Astrocyte of the cerebellum (primary cell): ENCODE measurements at regions not wholly inside any gene's neighbourhood (a gene's known extent, or its start where the extent isn't known, plus 50 kb on each side); places are given as distances from the start of the nearest gene placed in this dataset.

Experiments
- DNase-seq: peaks from one replicate; pipeline ENCODE4 v3.0.0-alpha.2; 2011; ENCODE audit warnings: low read depth
- H3K4me3 ChIP-seq: 2 replicates; pipeline ENCODE4 v1.5.1; 2011; ENCODE audit warnings: mild to moderate bottlenecking, low read depth, low read length, moderate library complexity
- in situ Hi-C: cut with HindIII; loops from 2 replicates; pipeline ENCODE4 v1.10.0; 2017; ENCODE audit warnings: low sequenced_read_pairs
- TF ChIP-seq, protein P1 (sequence below): IDR thresholded peaks from 2 replicates; pipeline ENCODE4 v1.5.1; 2012; ENCODE audit warnings: low read length, low read depth, moderate library complexity, mild to moderate bottlenecking; ENCODE audit errors: missing control alignments

- H3K4me3 ChIP-seq: no peak overlapping the region
- in situ Hi-C loops: loop anchor here (25.0 kb wide), 1 partner anchor 380 kb away; no protein-coding TSS in a partner anchor
- TF ChIP-seq, protein P1, sequence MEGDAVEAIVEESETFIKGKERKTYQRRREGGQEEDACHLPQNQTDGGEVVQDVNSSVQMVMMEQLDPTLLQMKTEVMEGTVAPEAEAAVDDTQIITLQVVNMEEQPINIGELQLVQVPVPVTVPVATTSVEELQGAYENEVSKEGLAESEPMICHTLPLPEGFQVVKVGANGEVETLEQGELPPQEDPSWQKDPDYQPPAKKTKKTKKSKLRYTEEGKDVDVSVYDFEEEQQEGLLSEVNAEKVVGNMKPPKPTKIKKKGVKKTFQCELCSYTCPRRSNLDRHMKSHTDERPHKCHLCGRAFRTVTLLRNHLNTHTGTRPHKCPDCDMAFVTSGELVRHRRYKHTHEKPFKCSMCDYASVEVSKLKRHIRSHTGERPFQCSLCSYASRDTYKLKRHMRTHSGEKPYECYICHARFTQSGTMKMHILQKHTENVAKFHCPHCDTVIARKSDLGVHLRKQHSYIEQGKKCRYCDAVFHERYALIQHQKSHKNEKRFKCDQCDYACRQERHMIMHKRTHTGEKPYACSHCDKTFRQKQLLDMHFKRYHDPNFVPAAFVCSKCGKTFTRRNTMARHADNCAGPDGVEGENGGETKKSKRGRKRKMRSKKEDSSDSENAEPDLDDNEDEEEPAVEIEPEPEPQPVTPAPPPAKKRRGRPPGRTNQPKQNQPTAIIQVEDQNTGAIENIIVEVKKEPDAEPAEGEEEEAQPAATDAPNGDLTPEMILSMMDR: no peak
- DNase-seq: no peak
These were observed 99.1 kb upstream of the SLC6A11 start for GRCh38 chr3:10716964-10717363.

- no peak for DNase-seq
- H3K4me3 ChIP-seq: no peak overlapping the region
- in situ Hi-C loops: loop anchor here (25.0 kb wide), 1 partner anchor 380 kb away; no protein-coding TSS in a partner anchor
- TF ChIP-seq, protein P1: no peak
These were observed 98.3 kb upstream of the SLC6A11 start for GRCh38 chr3:10717756-10718155.

- in situ Hi-C loops: loop anchor here (5.0 to 25.0 kb wide), 2 partner anchors 46 to 384 kb away; no protein-coding TSS in a partner anchor
- H3K4me3 ChIP-seq: no peak overlapping the region
- TF ChIP-seq, protein P1: no peak
- DNase-seq: no peak
These were observed 94.9 kb upstream of the SLC6A11 start for GRCh38 chr3:10721101-10721500.

- no peak overlapping the region for H3K4me3 ChIP-seq
- DNase-seq: no peak
- TF ChIP-seq, protein P1: no peak
- in situ Hi-C loops: loop anchor here (5.0 to 25.0 kb wide), 2 partner anchors 44 to 386 kb away; no protein-coding TSS in a partner anchor
These were observed 93.1 kb upstream of the SLC6A11 start for GRCh38 chr3:10722911-10723310.

- no peak overlapping the region for H3K4me3 ChIP-seq
- TF ChIP-seq, protein P1: no peak
- DNase-seq: no peak
- in situ Hi-C loops: loop anchor here (5.0 to 25.0 kb wide), 2 partner anchors 43 to 387 kb away; no protein-coding TSS in a partner anchor
These were observed 92.0 kb upstream of the SLC6A11 start for GRCh38 chr3:10723991-10724390.

GRCh38 chr3:10725067-10725466, 91.0 kb upstream of the SLC6A11 start:
- in situ Hi-C loops: no loop called here
- H3K4me3 ChIP-seq: no peak overlapping the region
- TF ChIP-seq, protein P1: no peak
- DNase-seq: no peak

- no peak overlapping the region for H3K4me3 ChIP-seq
- TF ChIP-seq, protein P1: no peak
- in situ Hi-C loops: no loop called here
- no peak for DNase-seq
These were observed 90.2 kb upstream of the SLC6A11 start for GRCh38 chr3:10725846-10726245.
